ENCODE measurements at regions not wholly inside any gene's neighbourhood (a gene's known extent, or its start where the extent isn't known, plus 50 kb on each side); places are given as distances from the start of the nearest gene placed in this dataset.

DNA sequence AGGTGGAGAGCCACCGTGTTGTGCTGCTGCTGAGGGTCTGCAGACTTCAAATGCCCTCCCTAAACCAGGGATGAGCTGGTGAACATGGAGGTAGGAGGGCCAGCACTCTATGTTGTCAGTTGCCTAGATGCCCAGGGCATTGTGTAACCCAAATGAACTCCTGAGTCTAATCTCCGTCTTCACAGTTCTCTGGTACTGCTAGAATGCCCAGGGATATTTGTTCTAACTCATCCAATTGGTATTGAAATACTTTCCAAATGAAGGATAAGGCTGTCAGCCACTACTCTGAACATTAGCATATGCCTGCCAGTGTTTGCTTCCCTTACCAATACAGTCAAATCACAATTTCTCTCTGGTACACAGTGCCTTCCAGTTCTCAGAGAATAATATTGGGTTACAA lies 492.6 kb downstream of the SLC4A3 start:
- H3K27ac ChIP-seq: no peak overlapping the region
- DNase-seq (no peak), ATAC-seq (no peak), FAIRE-seq (no peak)
- no peak overlapping the region for H3K4me3 ChIP-seq
- no peaks in the 10 kb centered on the region for H3K36me3 ChIP-seq
- TF ChIP-seq CTCF (IDR thresholded peaks at IDR 0.05): no peak
- WGBS, 2 donors: 62 to 67% methylated on average over 2 of the region's 2 CpGs
- no peaks in the 10 kb centered on the region for H3K9me3 ChIP-seq
- intact Hi-C loops (cut with DNase I): no loop called here
- no peaks in the 10 kb centered on the region for H3K27me3 ChIP-seq
- no peaks in the 10 kb centered on the region for H3K4me1 ChIP-seq

- WGBS, 2 donors: 61 to 64% methylated on average over 2 of the region's 2 CpGs
- ATAC-seq (no peak), DNase-seq (no peak), FAIRE-seq (no peak)
- Histone ChIP-seq H3K36me3 (no peaks in the 10 kb centered on the region), H3K27ac (no peak overlapping the region), H3K27me3 (no peaks in the 10 kb centered on the region), H3K9me3 (no peaks in the 10 kb centered on the region), H3K4me3 (no peak overlapping the region), H3K4me1 (no peaks in the 10 kb centered on the region)
- intact Hi-C loops (cut with DNase I): no loop called here
- no peak for TF ChIP-seq CTCF (IDR thresholded peaks at IDR 0.05)
Measured at GRCh38 chr2:220123751-220124150, 496.3 kb downstream of the SLC4A3 start.

GRCh38 chr2:220125551-220125950 lies 498.1 kb downstream of the SLC4A3 start:
- 84 to 91% methylated on average over 8 of the region's 8 CpGs for WGBS, 2 donors
- intact Hi-C loops (cut with DNase I): no loop called here
- ATAC-seq (no peak), FAIRE-seq (no peak), DNase-seq (no peak)
- H3K27ac ChIP-seq: no peak overlapping the region
- H3K4me3 ChIP-seq: no peak overlapping the region
- H3K9me3 ChIP-seq: no peaks in the 10 kb centered on the region
- no peaks in the 10 kb centered on the region for H3K36me3 ChIP-seq
- no peaks in the 10 kb centered on the region for H3K4me1 ChIP-seq
- no peak for TF ChIP-seq CTCF (IDR thresholded peaks at IDR 0.05)
- no peaks in the 10 kb centered on the region for H3K27me3 ChIP-seq

GRCh38 chr2:220127311-220127710 lies 499.9 kb downstream of the SLC4A3 start:
- Histone ChIP-seq H3K27me3 (no peaks in the 10 kb centered on the region), H3K9me3 (no peaks in the 10 kb centered on the region), H3K27ac (no peak overlapping the region), H3K36me3 (no peaks in the 10 kb centered on the region), H3K4me3 (no peak overlapping the region), H3K4me1 (no peaks in the 10 kb centered on the region)
- intact Hi-C loops (cut with DNase I): no loop called here
- WGBS, 2 donors: 49 to 58% methylated on average over 3 of the region's 3 CpGs
- DNase-seq (no peak), FAIRE-seq (no peak), ATAC-seq (no peak)
- no peak for TF ChIP-seq CTCF (IDR thresholded peaks at IDR 0.05)

GRCh38 chr2:220127876-220128275 lies 500.4 kb downstream of the SLC4A3 start:
- no peaks in the 10 kb centered on the region for H3K9me3 ChIP-seq
- H3K27me3 ChIP-seq: no peaks in the 10 kb centered on the region
- no peak for FAIRE-seq
- no peak for TF ChIP-seq CTCF (IDR thresholded peaks at IDR 0.05)
- no peak overlapping the region for H3K27ac ChIP-seq
- H3K4me1 ChIP-seq: no peaks in the 10 kb centered on the region
- no peak overlapping the region for H3K4me3 ChIP-seq
- WGBS, 2 donors: 60 to 81% methylated on average over 5 of the region's 5 CpGs
- ATAC-seq: no peak
- no peak for DNase-seq
- no peaks in the 10 kb centered on the region for H3K36me3 ChIP-seq
- intact Hi-C loops (cut with DNase I): no loop called here

All from pancreas (tissue), 10 donors.